ENCODE measurements at regions not wholly inside any gene's neighbourhood (a gene's known extent, or its start where the extent isn't known, plus 50 kb on each side); places are given as distances from the start of the nearest gene placed in this dataset.
"Not testable (repeated sequence)": the region's sequence is repeated elsewhere in the genome, so short reads cannot be mapped to it uniquely, and the experiment has no call there.

DNA sequence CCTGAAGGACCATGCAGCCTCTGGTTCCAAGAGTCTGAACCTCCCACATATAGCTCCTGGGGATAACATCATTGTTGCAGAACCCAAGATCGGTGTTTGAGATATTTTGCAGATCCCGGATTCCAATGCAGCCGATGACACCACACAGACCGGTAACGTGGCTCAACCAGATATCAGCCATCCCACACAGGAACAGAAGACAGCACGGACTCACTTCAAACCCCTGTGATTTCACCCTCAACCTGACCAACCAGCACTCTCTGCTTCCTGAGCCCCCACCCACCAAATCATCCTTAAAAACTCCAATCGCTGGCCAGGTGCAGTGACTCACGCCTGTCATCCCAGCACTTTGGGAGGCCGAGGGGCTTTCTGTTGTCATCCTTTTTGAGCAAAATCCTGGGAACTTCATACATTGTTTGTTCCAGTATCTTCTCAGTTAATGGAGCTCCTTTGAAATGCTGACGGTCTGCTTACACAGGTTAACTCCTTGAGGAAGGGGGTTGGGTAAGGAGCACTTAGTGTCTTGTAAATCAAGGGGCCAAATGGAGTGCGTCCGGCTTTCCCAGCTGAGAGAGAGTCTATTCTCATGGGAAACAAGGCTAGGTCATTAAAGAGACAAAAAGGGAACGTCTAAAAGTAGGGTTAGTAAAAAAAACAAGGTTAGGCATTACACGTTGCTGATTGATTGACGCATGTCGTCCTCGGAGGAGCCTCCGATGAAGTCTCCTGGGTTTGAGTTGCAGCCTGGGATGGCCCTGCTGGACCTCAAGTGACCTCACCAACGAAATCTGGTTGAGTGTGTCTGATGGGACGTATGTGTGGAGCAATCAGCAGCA is 230.4 kb downstream of the CRLF2 start:
- no peaks in the 10 kb centered on the region for H3K36me3 ChIP-seq (ENCODE audit: insufficient read depth, low read length)
- H3K79me2 ChIP-seq (ENCODE audit: control insufficient read depth, insufficient read depth, low read length, unreplicated experiment) = no peaks in the 10 kb centered on the region
- no peaks in the 10 kb centered on the region for H3K27me3 ChIP-seq (ENCODE audit: insufficient read depth, low read length)
- H3K27ac ChIP-seq (ENCODE audit: low read depth, low read length) = no peak overlapping the region
- no peaks in the 10 kb centered on the region for H3K4me1 ChIP-seq (ENCODE audit: control insufficient read depth, insufficient read depth, low read length, unreplicated experiment)
- H3K4me3 ChIP-seq (ENCODE audit: low read depth, low read length) = no peak overlapping the region
- H2AFZ ChIP-seq (ENCODE audit: low read length, unreplicated experiment) = no peak overlapping the region

DNA sequence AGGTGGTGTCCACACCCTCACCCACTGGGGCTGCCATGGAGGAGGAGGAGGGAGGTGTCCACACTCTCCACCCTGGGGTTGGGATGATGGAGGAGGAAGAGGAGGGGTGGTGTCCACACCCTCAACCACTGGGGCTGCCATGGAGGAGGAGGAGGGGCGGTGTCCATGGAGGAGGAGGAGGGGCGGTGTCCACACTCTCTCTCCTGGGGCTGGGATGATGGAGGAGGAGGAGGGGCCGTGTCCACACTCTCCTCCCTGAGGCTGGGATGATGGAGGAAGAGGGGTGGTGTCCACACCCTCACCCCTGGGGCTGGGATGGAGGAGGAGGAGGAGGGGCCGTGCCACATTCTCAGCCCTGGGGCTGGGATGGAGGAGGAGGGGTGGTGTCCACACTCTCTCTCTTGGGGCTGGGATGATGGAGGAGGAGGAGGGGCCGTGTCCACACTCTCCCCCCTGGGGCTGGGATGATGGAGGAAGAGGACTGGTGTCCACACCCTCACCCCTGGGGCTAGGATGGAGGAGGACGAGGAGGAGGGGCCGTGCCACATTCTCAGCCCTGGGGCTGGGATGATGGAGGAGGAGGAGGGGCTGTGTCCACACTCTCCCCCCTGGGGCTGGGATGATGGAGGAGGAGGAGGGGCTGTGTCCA is 231.7 kb downstream of the CRLF2 start:
- H3K79me2 ChIP-seq (ENCODE audit: control insufficient read depth, insufficient read depth, low read length, unreplicated experiment) = no peaks in the 10 kb centered on the region
- no peaks in the 10 kb centered on the region for H3K36me3 ChIP-seq (ENCODE audit: insufficient read depth, low read length)
- no peak overlapping the region for H3K4me3 ChIP-seq (ENCODE audit: low read depth, low read length)
- H3K4me1 ChIP-seq (ENCODE audit: control insufficient read depth, insufficient read depth, low read length, unreplicated experiment) = no peaks in the 10 kb centered on the region
- H2AFZ ChIP-seq (ENCODE audit: low read length, unreplicated experiment) = no peak overlapping the region
- no peak overlapping the region for H3K27ac ChIP-seq (ENCODE audit: low read depth, low read length)
- no peaks in the 10 kb centered on the region for H3K27me3 ChIP-seq (ENCODE audit: insufficient read depth, low read length)

DNA sequence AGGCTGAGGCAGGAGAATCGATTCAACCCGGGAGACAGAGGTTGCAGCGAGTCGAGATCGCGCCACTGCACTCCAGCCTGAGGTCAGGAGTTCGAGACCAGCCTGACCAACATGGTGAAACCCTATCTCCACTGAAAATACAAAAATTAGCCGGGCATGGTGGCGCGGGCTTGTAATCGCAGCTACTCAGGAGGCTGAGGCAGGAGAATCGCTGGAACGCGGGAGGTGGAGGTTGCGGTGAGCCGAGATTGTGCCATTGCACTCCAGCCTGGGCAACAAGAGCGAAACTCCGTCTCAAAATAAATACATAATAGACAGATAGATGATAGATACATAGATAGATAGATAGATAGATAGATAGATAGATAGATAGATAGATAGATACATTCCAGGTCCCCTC is 233.3 kb downstream of the CRLF2 start:
- not testable (repeated sequence) for H3K27ac ChIP-seq (ENCODE audit: low read depth, low read length); H3K79me2 ChIP-seq (ENCODE audit: control insufficient read depth, insufficient read depth, low read length, unreplicated experiment); H3K4me3 ChIP-seq (ENCODE audit: low read depth, low read length); H3K36me3 ChIP-seq (ENCODE audit: insufficient read depth, low read length); H3K4me1 ChIP-seq (ENCODE audit: control insufficient read depth, insufficient read depth, low read length, unreplicated experiment); H3K27me3 ChIP-seq (ENCODE audit: insufficient read depth, low read length); H2AFZ ChIP-seq (ENCODE audit: low read length, unreplicated experiment)

DNA sequence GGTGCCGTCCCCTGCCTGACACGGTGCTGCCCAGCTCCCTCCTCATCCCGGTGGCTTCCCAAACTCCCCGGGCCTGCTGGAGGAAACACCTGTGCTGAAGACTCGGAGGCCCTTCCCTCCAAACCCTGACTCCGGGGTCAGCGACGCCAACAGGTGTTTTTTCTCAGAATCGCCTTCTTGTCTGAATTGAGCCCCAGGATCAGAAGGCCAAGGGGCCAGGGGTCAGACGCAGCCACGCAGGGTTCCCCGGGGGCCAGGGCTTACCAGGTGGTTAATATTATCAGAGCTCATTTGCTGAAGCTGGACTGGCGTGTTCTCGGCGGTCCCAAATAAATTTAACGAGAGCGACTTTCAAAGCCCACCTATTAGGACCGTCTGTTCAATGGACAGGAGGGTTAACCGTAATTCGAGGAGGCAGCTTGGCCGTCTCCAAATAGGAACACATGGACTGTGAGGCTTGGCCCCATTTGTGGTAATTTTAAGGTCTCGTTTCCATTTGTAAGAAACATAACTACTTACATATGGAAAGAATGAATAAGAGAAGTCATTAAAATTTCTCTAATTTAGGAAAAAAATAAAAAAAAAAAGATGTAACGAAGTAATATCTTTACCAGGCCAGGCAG is 239.3 kb downstream of the CRLF2 start:
- H3K4me1 ChIP-seq (ENCODE audit: control insufficient read depth, insufficient read depth, low read length, unreplicated experiment) = no peaks in the 10 kb centered on the region
- H3K36me3 ChIP-seq (ENCODE audit: insufficient read depth, low read length) = no peaks in the 10 kb centered on the region
- H2AFZ ChIP-seq (ENCODE audit: low read length, unreplicated experiment) = no peak overlapping the region
- H3K4me3 ChIP-seq (ENCODE audit: low read depth, low read length) = no peak overlapping the region
- no peaks in the 10 kb centered on the region for H3K79me2 ChIP-seq (ENCODE audit: control insufficient read depth, insufficient read depth, low read length, unreplicated experiment)
- H3K27me3 ChIP-seq (ENCODE audit: insufficient read depth, low read length) = no peaks in the 10 kb centered on the region
- no peak overlapping the region for H3K27ac ChIP-seq (ENCODE audit: low read depth, low read length)

DNA sequence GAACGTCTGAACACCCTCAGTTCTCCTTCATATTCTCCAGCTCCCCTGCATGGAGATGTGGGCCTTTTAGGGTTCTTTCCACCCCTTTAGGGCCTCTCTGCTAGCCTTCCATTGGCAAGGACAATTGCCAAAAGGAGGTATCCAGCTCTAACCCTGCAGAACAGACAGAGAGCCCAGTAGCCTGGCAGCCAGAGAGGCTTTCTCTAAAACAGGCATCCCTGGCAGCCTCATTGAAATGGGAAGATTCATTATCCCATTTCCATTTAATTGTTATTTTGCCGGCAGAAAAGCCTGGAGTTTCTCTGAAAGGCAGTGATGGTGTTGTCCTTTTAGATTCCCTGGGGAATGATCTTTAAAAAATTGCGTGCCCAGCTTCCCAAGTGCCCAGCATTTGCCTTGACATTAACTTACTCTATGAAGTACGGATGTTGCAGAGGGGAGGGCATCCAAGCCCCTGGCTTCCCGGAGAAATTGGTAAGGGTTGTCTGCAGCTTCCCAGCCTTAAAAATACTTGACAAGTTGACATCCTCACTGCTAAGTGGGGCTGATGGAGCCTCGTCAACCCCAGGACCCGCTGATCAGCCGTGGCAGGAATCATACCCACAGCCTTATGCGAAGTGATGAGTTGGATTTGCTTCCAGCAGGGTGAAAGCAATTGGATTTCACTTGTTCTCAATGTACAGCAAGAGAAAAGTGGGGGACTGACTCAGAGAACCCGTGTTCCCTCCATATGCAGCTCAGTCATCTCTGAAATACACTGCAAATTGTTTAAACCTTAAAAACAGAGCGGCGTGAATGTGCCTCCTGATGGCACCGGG is 244.1 kb downstream of the CRLF2 start:
- Histone ChIP-seq H3K4me3 (ENCODE audit: low read depth, low read length) (no peak overlapping the region), H3K27me3 (ENCODE audit: insufficient read depth, low read length) (no peaks in the 10 kb centered on the region; the same call in 1 of the 2 replicates), H3K36me3 (ENCODE audit: insufficient read depth, low read length) (no peaks in the 10 kb centered on the region), H3K27ac (ENCODE audit: low read depth, low read length) (no peak overlapping the region), H2AFZ (ENCODE audit: low read length, unreplicated experiment) (no peak overlapping the region), H3K4me1 (ENCODE audit: control insufficient read depth, insufficient read depth, low read length, unreplicated experiment) (no peaks in the 10 kb centered on the region), H3K79me2 (ENCODE audit: control insufficient read depth, insufficient read depth, low read length, unreplicated experiment) (no peaks in the 10 kb centered on the region)

DNA sequence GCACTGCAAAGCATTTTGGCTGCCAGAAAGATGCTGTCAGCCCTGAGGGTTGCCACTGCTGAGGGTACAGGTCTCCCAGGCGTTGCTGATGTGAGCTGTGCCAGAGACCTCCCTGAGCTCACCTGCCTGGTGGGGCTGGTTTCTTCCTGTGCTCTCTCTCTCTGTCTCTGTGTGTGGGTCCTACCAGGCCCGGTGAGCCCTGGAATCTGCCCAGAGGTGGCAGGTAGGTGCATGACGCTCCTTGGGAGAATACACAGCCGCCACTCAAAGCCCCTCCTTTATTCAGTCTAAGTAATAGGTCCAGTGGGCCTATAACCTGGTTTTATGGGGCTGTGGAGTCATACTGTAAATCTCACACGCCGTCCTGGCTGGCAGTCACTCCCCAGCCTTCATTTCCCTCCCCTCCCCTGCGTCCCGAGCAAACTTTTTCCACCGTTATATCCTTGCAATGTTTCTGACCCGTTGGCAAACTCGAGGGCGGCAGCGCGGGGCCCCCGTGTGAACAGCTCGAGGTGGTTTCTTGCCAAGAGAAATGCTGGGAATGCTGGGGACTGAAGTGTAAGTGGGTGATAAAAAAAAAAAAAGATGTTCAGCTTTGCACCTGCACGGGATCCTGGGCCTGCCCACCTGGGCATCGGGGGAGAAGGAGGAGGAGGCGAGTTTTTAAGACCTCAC is 245.9 kb downstream of the CRLF2 start:
- H3K27me3 ChIP-seq (ENCODE audit: insufficient read depth, low read length) = no peaks in the 10 kb centered on the region; the same call in 1 of the 2 replicates
- no peak overlapping the region for H2AFZ ChIP-seq (ENCODE audit: low read length, unreplicated experiment)
- no peak overlapping the region for H3K4me3 ChIP-seq (ENCODE audit: low read depth, low read length)
- no peak overlapping the region for H3K27ac ChIP-seq (ENCODE audit: low read depth, low read length)
- H3K4me1 ChIP-seq (ENCODE audit: control insufficient read depth, insufficient read depth, low read length, unreplicated experiment) = no peaks in the 10 kb centered on the region
- no peaks in the 10 kb centered on the region for H3K36me3 ChIP-seq (ENCODE audit: insufficient read depth, low read length)
- H3K79me2 ChIP-seq (ENCODE audit: control insufficient read depth, insufficient read depth, low read length, unreplicated experiment) = no peaks in the 10 kb centered on the region

DNA sequence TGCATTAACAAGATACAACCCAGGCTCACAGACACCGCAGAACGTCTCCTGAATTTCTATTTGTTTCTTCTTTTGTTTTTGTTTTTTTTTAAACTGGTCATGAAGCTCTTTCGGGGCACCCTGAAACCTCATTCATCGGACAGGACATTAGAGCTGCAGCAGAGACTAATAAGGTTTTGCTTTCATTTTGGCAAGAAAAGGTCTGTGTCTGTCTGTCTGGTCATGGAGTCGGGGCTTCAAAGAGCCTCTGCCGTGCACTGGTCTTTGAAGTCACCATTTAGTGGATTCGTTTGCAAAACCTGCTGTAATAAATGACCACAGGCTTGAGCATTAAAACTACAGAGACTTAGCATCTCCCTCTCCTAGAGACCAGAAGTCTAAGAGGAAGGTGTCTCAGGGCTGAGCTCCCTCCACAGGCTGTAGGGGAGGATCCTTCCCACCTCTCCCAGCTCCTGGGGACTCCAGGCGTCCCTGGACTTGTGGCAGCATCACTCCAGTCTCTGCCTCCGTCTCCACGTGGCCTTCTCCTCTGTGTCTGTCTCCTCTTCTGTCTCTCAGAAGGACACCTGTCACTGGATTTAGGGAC is 247.5 kb downstream of the CRLF2 start:
- peak overlapping the region; percentile 25; the same call in 1 of the 2 replicates for H3K4me3 ChIP-seq (ENCODE audit: low read depth, low read length)
- H3K36me3 ChIP-seq (ENCODE audit: insufficient read depth, low read length) = no peaks in the 10 kb centered on the region
- no peak overlapping the region for H2AFZ ChIP-seq (ENCODE audit: low read length, unreplicated experiment)
- H3K79me2 ChIP-seq (ENCODE audit: control insufficient read depth, insufficient read depth, low read length, unreplicated experiment) = no peaks in the 10 kb centered on the region
- H3K4me1 ChIP-seq (ENCODE audit: control insufficient read depth, insufficient read depth, low read length, unreplicated experiment) = no peaks in the 10 kb centered on the region
- peaks cover 10% of the 10 kb centered on the region for H3K27me3 ChIP-seq (ENCODE audit: insufficient read depth, low read length)
- H3K27ac ChIP-seq (ENCODE audit: low read depth, low read length) = no peak overlapping the region

DNA sequence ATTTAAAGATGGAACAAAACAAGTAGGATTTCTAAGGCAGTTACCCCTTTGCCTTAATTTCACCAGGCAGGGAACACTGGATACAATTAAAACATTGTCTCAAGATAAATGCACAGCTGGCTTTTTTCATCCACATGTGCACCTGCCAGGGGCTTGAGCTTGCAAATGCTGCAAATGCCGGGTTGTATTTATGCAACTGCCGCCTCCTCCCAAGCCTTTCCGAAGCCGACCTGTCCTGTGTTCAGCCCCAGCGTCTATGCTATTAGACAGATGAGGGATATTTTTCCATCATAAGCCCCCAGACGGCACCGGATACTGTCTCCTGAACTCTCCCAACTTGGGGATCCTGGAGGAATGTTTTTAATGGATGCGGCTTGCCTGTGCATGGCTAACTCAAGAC is 251.6 kb downstream of the CRLF2 start:
- Histone ChIP-seq H2AFZ (ENCODE audit: low read length, unreplicated experiment) (no peak overlapping the region), H3K36me3 (ENCODE audit: insufficient read depth, low read length) (no peaks in the 10 kb centered on the region), H3K27ac (ENCODE audit: low read depth, low read length) (no peak overlapping the region), H3K4me3 (ENCODE audit: low read depth, low read length) (no peak overlapping the region), H3K4me1 (ENCODE audit: control insufficient read depth, insufficient read depth, low read length, unreplicated experiment) (no peaks in the 10 kb centered on the region), H3K27me3 (ENCODE audit: insufficient read depth, low read length) (peaks cover 16% of the 10 kb centered on the region), H3K79me2 (ENCODE audit: control insufficient read depth, insufficient read depth, low read length, unreplicated experiment) (no peaks in the 10 kb centered on the region)

DNA sequence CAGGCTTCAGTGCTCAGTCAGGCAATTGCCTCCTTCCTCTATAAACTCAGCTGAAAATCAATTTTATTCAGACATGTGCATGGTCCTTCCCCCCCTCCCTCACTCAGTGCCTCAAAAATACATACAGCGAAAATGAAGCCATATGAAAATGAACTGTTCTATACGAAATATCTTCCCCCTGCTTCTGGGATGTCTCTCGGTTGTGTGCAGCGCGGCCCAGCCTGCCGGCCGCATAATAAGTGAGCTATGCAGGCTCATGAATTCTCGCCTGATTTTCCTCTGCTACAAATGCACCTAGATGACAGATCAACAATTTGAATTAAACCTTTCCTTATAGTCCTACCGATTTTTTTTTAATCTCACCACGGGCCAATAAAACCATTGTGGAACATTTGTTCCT is 252.9 kb downstream of the CRLF2 start:
- Histone ChIP-seq H3K4me1 (ENCODE audit: control insufficient read depth, insufficient read depth, low read length, unreplicated experiment) (no peaks in the 10 kb centered on the region), H2AFZ (ENCODE audit: low read length, unreplicated experiment) (no peak overlapping the region), H3K79me2 (ENCODE audit: control insufficient read depth, insufficient read depth, low read length, unreplicated experiment) (no peaks in the 10 kb centered on the region), H3K27me3 (ENCODE audit: insufficient read depth, low read length) (peaks cover 16% of the 10 kb centered on the region), H3K36me3 (ENCODE audit: insufficient read depth, low read length) (no peaks in the 10 kb centered on the region), H3K27ac (ENCODE audit: low read depth, low read length) (no peak overlapping the region), H3K4me3 (ENCODE audit: low read depth, low read length) (no peak overlapping the region)

Measured in ACC112 (cell line).